ENCODE measurements at regions not wholly inside any gene's neighbourhood (a gene's known extent, or its start where the extent isn't known, plus 50 kb on each side); places are given as distances from the start of the nearest gene placed in this dataset.
"Not testable (repeated sequence)": the region's sequence is repeated elsewhere in the genome, so short reads cannot be mapped to it uniquely, and the experiment has no call there.

DNA sequence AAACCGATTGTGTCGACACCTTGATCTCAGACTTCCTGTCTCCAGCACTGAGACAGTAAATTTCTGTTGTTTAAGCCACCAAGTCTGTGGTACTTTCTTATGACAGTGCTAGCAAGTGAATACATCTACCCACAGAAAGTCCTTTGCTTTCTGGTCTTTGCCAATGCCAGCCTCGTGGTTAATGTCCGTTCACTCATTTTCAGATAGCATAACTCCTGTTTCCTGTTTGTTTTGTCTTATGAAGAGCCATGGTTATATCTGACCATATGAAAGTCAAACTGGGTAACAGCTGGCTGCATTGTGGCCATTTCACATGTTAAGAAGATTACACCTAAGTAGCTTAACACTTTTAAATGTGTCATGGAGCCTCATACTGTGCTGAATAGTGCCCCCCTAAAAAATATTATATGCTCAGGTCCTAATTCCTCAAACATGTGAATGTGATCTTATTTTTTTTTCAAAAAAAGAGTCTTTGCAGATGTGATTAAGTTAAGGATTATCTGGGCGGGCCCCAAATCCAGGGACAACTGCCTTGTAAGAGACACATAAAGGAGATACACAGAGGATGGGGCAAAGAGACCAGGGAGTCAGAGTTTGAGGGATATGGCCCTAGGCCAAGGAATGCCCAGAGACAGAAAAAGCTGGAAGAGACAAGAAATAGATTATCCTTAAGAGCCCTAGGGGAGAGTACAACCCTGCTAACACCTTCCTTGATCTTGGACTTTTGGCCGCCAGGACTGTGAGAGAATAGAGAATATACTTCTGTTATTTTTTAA, 118.0 kb downstream of the KCNE4 start:
- in situ Hi-C loops (cut with HindIII; ENCODE audit: low pct_ligation_motif_present, low pct_unique_long_range_greater_than_20kb, low sequenced_read_pairs): no loop called here

DNA sequence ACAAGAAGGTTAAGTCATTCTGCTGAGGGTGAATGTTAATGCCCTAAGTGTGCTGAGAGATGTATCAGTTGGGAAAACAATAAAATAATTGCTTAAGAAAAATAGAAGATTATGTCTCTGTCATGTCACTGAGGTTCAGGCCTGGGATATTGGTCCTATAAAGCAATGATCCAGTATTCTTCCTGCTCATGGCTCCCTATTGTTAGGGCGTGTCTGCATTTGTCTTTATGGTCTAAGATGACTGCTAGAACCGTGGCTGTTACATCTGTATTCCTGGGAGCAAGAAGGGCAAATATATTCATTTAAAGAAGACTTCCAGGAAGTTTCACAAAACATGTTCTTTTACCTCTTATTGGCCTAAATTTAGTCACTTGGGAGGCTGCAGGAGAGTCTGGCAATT, 125.0 kb downstream of the KCNE4 start:
- no peak for DNase-seq
- in situ Hi-C loops (cut with HindIII; ENCODE audit: low pct_ligation_motif_present, low pct_unique_long_range_greater_than_20kb, low sequenced_read_pairs): no loop called here

More for the DNA sequence above, 118.0 kb downstream of the KCNE4 start:
- DNase-seq: no peak

GRCh38 chr2:223180463-223180862, 128.5 kb downstream of the KCNE4 start:
- no peak for DNase-seq
- in situ Hi-C loops (cut with HindIII; ENCODE audit: low pct_ligation_motif_present, low pct_unique_long_range_greater_than_20kb, low sequenced_read_pairs): no loop called here

- DNase-seq: no peak
- in situ Hi-C loops (cut with HindIII; ENCODE audit: low pct_ligation_motif_present, low pct_unique_long_range_greater_than_20kb, low sequenced_read_pairs): no loop called here
Observed at GRCh38 chr2:223181561-223181960, 129.6 kb downstream of the KCNE4 start.

GRCh38 chr2:223182356-223182755, 130.4 kb downstream of the KCNE4 start:
- in situ Hi-C loops (cut with HindIII; ENCODE audit: low pct_ligation_motif_present, low pct_unique_long_range_greater_than_20kb, low sequenced_read_pairs): no loop called here
- DNase-seq: no peak

- DNase-seq: no peak
- in situ Hi-C loops (cut with HindIII; ENCODE audit: low pct_ligation_motif_present, low pct_unique_long_range_greater_than_20kb, low sequenced_read_pairs): no loop called here
Observed at GRCh38 chr2:223185638-223186037, 133.6 kb downstream of the KCNE4 start.

GRCh38 chr2:223187256-223187655, 135.3 kb downstream of the KCNE4 start:
- no peak for DNase-seq
- in situ Hi-C loops (cut with HindIII; ENCODE audit: low pct_ligation_motif_present, low pct_unique_long_range_greater_than_20kb, low sequenced_read_pairs): no loop called here

GRCh38 chr2:223190561-223191206, 138.7 kb downstream of the KCNE4 start:
- DNase-seq; in situ Hi-C loops (cut with HindIII; ENCODE audit: low pct_ligation_motif_present, low pct_unique_long_range_greater_than_20kb, low sequenced_read_pairs): not testable (repeated sequence)

- in situ Hi-C loops (cut with HindIII; ENCODE audit: low pct_ligation_motif_present, low pct_unique_long_range_greater_than_20kb, low sequenced_read_pairs): no loop called here
- DNase-seq: no peak
Observed at GRCh38 chr2:223196331-223196730, 144.3 kb downstream of the KCNE4 start.

DNA sequence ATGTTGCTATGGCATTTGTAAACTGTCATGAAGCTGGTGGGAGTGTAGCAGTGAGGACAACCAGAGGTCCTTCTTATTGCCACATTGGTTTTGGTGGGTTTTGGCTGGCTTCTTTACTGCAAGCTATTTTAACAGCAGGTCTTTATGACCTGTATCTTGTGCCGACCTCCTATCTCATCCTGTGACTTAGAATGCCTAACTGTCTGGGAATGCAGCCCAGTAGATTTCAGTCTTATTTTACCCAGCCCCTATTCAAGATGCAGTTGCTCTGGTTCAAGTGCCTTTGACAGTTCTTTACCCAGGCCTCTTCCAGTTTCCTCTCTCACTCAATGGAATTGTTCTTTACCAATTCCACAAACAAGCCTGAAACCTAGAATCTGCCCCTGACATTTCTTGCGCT, 145.1 kb downstream of the KCNE4 start:
- in situ Hi-C loops (cut with HindIII; ENCODE audit: low pct_ligation_motif_present, low pct_unique_long_range_greater_than_20kb, low sequenced_read_pairs): no loop called here
- no peak for DNase-seq

GRCh38 chr2:223199531-223200515, 147.8 kb downstream of the KCNE4 start:
- DNase-seq: no peak
- in situ Hi-C loops (cut with HindIII; ENCODE audit: low pct_ligation_motif_present, low pct_unique_long_range_greater_than_20kb, low sequenced_read_pairs): no loop called here

DNA sequence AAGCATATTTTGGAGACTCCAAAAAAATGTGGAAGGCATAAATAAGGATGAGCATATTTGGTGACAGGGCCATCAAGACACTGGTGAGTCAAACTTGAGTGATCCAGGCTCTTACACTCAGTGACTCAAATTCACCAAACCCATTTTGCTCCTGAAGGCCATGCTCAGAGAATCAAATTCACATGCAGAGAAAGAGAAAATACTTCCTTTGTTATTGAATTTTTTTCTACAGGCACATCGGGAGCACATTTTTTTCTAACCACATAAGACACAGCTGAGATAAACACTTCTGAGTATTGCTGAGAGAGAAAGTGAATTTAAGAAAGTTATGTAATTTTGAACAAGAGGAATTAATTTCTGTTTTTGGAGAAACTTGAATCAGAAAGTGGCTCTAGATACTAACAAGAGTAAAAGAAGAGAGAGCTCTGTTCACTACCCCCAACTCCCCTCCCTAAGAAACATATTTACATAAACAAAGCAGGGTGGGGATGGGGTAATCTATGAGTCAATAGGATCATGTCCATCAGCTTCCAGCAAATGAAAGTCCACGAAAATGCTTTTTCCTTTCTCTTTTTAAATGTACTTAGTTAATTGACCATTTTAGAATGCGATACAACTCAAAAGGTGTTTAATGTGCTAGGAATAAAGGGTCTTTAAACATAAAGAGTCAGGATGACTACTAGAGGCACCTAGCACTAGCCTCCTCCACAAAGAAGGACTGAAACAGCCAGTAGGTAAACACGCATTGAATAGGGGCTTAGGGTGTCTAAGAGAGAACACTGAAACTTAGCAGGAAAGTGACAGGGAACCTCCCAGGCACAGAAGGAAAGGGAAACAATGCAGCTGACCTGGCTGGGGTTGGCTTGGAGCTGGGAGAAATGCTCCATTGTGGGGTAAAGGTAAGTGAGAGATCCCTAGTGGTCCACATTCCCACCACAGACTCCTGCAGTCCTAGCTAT, 152.3 kb downstream of the KCNE4 start:
- in situ Hi-C loops (cut with HindIII; ENCODE audit: low pct_ligation_motif_present, low pct_unique_long_range_greater_than_20kb, low sequenced_read_pairs): no loop called here
- no peak for DNase-seq

GRCh38 chr2:223210489-223210888, 158.5 kb downstream of the KCNE4 start:
- DNase-seq: no peak

GRCh38 chr2:223214394-223215253, 162.6 kb downstream of the KCNE4 start:
- DNase-seq: no peak
- in situ Hi-C loops (cut with HindIII; ENCODE audit: low pct_ligation_motif_present, low pct_unique_long_range_greater_than_20kb, low sequenced_read_pairs): no loop called here

More at GRCh38 chr2:223210489-223210888, 158.5 kb downstream of the KCNE4 start:
- in situ Hi-C loops (cut with HindIII; ENCODE audit: low pct_ligation_motif_present, low pct_unique_long_range_greater_than_20kb, low sequenced_read_pairs): no loop called here

- no peak for DNase-seq
- in situ Hi-C loops (cut with HindIII; ENCODE audit: low pct_ligation_motif_present, low pct_unique_long_range_greater_than_20kb, low sequenced_read_pairs): no loop called here
Observed at GRCh38 chr2:223215254-223215516, 163.2 kb downstream of the KCNE4 start.

DNA sequence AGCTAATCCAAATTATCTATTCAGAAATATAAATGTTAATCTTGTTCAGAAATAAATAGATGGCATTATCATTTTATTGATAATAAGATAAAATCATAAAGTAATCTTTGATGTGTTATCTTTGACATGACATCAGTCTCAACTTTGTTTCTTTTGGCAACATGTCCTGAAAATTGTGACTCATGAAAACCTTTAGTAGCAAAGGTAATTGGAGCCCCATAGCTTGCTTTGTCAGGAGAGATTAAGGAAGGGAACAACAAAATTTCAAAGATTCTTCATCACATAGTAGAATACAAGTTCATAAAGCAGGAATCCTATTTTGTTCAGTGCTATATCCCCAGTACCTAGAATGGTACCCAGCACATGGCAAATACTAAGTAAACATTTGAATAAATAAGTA, 165.4 kb downstream of the KCNE4 start:
- no peak for DNase-seq
- in situ Hi-C loops (cut with HindIII; ENCODE audit: low pct_ligation_motif_present, low pct_unique_long_range_greater_than_20kb, low sequenced_read_pairs): no loop called here

DNA sequence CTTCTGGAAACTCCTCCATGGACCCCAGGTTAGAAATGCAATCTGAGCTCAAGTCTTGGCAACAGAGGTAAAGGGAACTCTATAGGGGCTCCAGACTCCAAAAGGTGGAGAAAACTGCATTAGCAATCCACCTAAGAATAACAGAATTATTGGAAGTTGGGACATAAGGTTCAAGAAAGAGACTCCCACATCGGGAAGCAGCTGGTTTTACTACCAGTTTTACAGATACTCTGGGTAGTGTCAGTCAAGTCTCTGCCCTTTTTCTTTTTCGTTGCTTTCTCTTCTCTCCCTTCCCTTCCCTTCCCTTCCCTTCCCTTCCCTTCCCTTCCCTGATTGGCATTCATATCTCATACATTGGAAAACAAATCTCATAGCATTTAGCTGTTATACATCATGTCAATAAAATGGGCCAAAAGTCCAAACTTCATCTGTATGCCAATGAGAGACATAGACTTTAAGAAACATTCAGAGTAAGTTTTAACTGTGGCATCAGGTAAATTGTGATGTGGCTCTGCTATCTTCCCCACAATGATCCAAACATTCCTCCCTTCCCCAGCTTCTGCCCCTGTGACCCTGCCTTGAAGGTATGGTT, 166.7 kb downstream of the KCNE4 start:
- in situ Hi-C loops (cut with HindIII; ENCODE audit: low pct_ligation_motif_present, low pct_unique_long_range_greater_than_20kb, low sequenced_read_pairs): no loop called here
- DNase-seq: no peak

Data from ACHN (cell line).